ENCODE measurements at regions not wholly inside any gene's neighbourhood (a gene's known extent, or its start where the extent isn't known, plus 50 kb on each side); places are given as distances from the start of the nearest gene placed in this dataset.

- in situ Hi-C loops (cut with HindIII; ENCODE audit: low pct_ligation_motif_present, low pct_unique_long_range_greater_than_20kb, low sequenced_read_pairs) = loop anchor here (25.0 kb wide), 1 partner anchor 187 kb away; the partner anchor contains the start of gene CCDC28A
- no peak for DNase-seq
Measured at GRCh38 chr6:138575257-138575656, 76.0 kb upstream of the NHSL1 start.

- in situ Hi-C loops (cut with HindIII; ENCODE audit: low pct_ligation_motif_present, low pct_unique_long_range_greater_than_20kb, low sequenced_read_pairs) = loop anchor here (25.0 kb wide), 1 partner anchor 186 kb away; the partner anchor contains the start of gene CCDC28A
- DNase-seq = no peak
Measured at GRCh38 chr6:138576313-138576712, 77.0 kb upstream of the NHSL1 start.

GRCh38 chr6:138577151-138577915 is 78.0 kb upstream of the NHSL1 start:
- DNase-seq = peak; percentile 35
- in situ Hi-C loops (cut with HindIII; ENCODE audit: low pct_ligation_motif_present, low pct_unique_long_range_greater_than_20kb, low sequenced_read_pairs) = loop anchor here (25.0 kb wide), 1 partner anchor 185 kb away; the partner anchor contains the start of gene CCDC28A

GRCh38 chr6:138580040-138580439 is 80.7 kb upstream of the NHSL1 start:
- no peak for DNase-seq
- in situ Hi-C loops (cut with HindIII; ENCODE audit: low pct_ligation_motif_present, low pct_unique_long_range_greater_than_20kb, low sequenced_read_pairs) = loop anchor here (25.0 kb wide), 1 partner anchor 182 kb away; the partner anchor contains the start of gene CCDC28A

- DNase-seq = no peak
- in situ Hi-C loops (cut with HindIII; ENCODE audit: low pct_ligation_motif_present, low pct_unique_long_range_greater_than_20kb, low sequenced_read_pairs) = loop anchor here (25.0 kb wide), 1 partner anchor 182 kb away; the partner anchor contains the start of gene CCDC28A
Measured at GRCh38 chr6:138580801-138581200, 81.5 kb upstream of the NHSL1 start.

GRCh38 chr6:138582573-138582972 is 83.3 kb upstream of the NHSL1 start:
- no peak for DNase-seq

GRCh38 chr6:138586638-138587037 is 87.3 kb upstream of the NHSL1 start:
- DNase-seq = no peak
- in situ Hi-C loops (cut with HindIII; ENCODE audit: low pct_ligation_motif_present, low pct_unique_long_range_greater_than_20kb, low sequenced_read_pairs) = loop anchor here (25.0 kb wide), 1 partner anchor 176 kb away; the partner anchor contains the start of gene CCDC28A

More at GRCh38 chr6:138582573-138582972, 83.3 kb upstream of the NHSL1 start:
- in situ Hi-C loops (cut with HindIII; ENCODE audit: low pct_ligation_motif_present, low pct_unique_long_range_greater_than_20kb, low sequenced_read_pairs) = loop anchor here (25.0 kb wide), 1 partner anchor 180 kb away; the partner anchor contains the start of gene CCDC28A

- peak; percentile 65 for DNase-seq
- in situ Hi-C loops (cut with HindIII; ENCODE audit: low pct_ligation_motif_present, low pct_unique_long_range_greater_than_20kb, low sequenced_read_pairs) = loop anchor here (25.0 kb wide), 1 partner anchor 173 kb away; the partner anchor contains the start of gene CCDC28A
Measured at GRCh38 chr6:138588805-138589434, 89.6 kb upstream of the NHSL1 start.

GRCh38 chr6:138590796-138591709 is 91.8 kb upstream of the NHSL1 start:
- DNase-seq = peak; percentile 74
- in situ Hi-C loops (cut with HindIII; ENCODE audit: low pct_ligation_motif_present, low pct_unique_long_range_greater_than_20kb, low sequenced_read_pairs) = loop anchor here (25.0 kb wide), 1 partner anchor 171 kb away; the partner anchor contains the start of gene CCDC28A

GRCh38 chr6:138592749-138593123 is 93.4 kb upstream of the NHSL1 start:
- in situ Hi-C loops (cut with HindIII; ENCODE audit: low pct_ligation_motif_present, low pct_unique_long_range_greater_than_20kb, low sequenced_read_pairs) = loop anchor here (25.0 kb wide), 1 partner anchor 170 kb away; the partner anchor contains the start of gene CCDC28A
- no peak for DNase-seq

- peak; percentile 85 for DNase-seq
- in situ Hi-C loops (cut with HindIII; ENCODE audit: low pct_ligation_motif_present, low pct_unique_long_range_greater_than_20kb, low sequenced_read_pairs) = loop anchor here (25.0 kb wide), 1 partner anchor 169 kb away; the partner anchor contains the start of gene CCDC28A
Measured at GRCh38 chr6:138593124-138593877, 94.0 kb upstream of the NHSL1 start.

- in situ Hi-C loops (cut with HindIII; ENCODE audit: low pct_ligation_motif_present, low pct_unique_long_range_greater_than_20kb, low sequenced_read_pairs) = loop anchor here (25.0 kb wide), 1 partner anchor 168 kb away; the partner anchor contains the start of gene CCDC28A
Measured at GRCh38 chr6:138593909-138594757, 94.8 kb upstream of the NHSL1 start.

GRCh38 chr6:138594758-138595140 is 95.5 kb upstream of the NHSL1 start:
- DNase-seq = no peak
- in situ Hi-C loops (cut with HindIII; ENCODE audit: low pct_ligation_motif_present, low pct_unique_long_range_greater_than_20kb, low sequenced_read_pairs) = loop anchor here (25.0 kb wide), 1 partner anchor 168 kb away; the partner anchor contains the start of gene CCDC28A

More at GRCh38 chr6:138593909-138594757, 94.8 kb upstream of the NHSL1 start:
- DNase-seq = no peak

GRCh38 chr6:138596126-138596525 is 96.8 kb upstream of the NHSL1 start:
- in situ Hi-C loops (cut with HindIII; ENCODE audit: low pct_ligation_motif_present, low pct_unique_long_range_greater_than_20kb, low sequenced_read_pairs) = loop anchor here (25.0 kb wide), 1 partner anchor 166 kb away; the partner anchor contains the start of gene CCDC28A
- DNase-seq = no peak

GRCh38 chr6:138596591-138596990 is 97.3 kb upstream of the NHSL1 start:
- no peak for DNase-seq
- in situ Hi-C loops (cut with HindIII; ENCODE audit: low pct_ligation_motif_present, low pct_unique_long_range_greater_than_20kb, low sequenced_read_pairs) = loop anchor here (25.0 kb wide), 1 partner anchor 166 kb away; the partner anchor contains the start of gene CCDC28A

GRCh38 chr6:138597336-138597735 is 98.0 kb upstream of the NHSL1 start:
- DNase-seq = no peak
- in situ Hi-C loops (cut with HindIII; ENCODE audit: low pct_ligation_motif_present, low pct_unique_long_range_greater_than_20kb, low sequenced_read_pairs) = loop anchor here (25.0 kb wide), 1 partner anchor 165 kb away; the partner anchor contains the start of gene CCDC28A

Data from ACHN (cell line).